ENCODE measurements at regions not wholly inside any gene's neighbourhood (a gene's known extent, or its start where the extent isn't known, plus 50 kb on each side); places are given as distances from the start of the nearest gene placed in this dataset.

GRCh38 chr2:152227969-152228592, 52.5 kb upstream of the STAM2 start:
- no peak for DNase-seq (ENCODE audit: low spot score)

GRCh38 chr2:152231446-152231845, 55.9 kb upstream of the STAM2 start:
- DNase-seq (ENCODE audit: low spot score), result no peak

- no peak for DNase-seq (ENCODE audit: low spot score)
Observed at GRCh38 chr2:152234277-152234676, 58.7 kb upstream of the STAM2 start.

- no peak for DNase-seq (ENCODE audit: low spot score)
Observed at GRCh38 chr2:152236191-152236925, 60.8 kb upstream of the STAM2 start.

- no peak for DNase-seq (ENCODE audit: low spot score)
Observed at GRCh38 chr2:152238016-152238415, 62.5 kb upstream of the STAM2 start.

GRCh38 chr2:152240559-152241231, 65.1 kb upstream of the STAM2 start:
- no peak for DNase-seq (ENCODE audit: low spot score)

- no peak for DNase-seq (ENCODE audit: low spot score)
Observed at GRCh38 chr2:152241948-152242729, 66.6 kb upstream of the STAM2 start.

GRCh38 chr2:152242787-152243472, 67.4 kb upstream of the STAM2 start:
- no peak for DNase-seq (ENCODE audit: low spot score)

GRCh38 chr2:152243761-152244640, 68.4 kb upstream of the STAM2 start:
- peak; percentile 39 for DNase-seq (ENCODE audit: low spot score)

GRCh38 chr2:152245653-152246052, 70.1 kb upstream of the STAM2 start:
- DNase-seq (ENCODE audit: low spot score), result no peak

GRCh38 chr2:152246686-152247336, 71.2 kb upstream of the STAM2 start:
- DNase-seq (ENCODE audit: low spot score), result no peak

GRCh38 chr2:152247337-152247695, 71.8 kb upstream of the STAM2 start:
- peak; percentile 17 for DNase-seq (ENCODE audit: low spot score)

GRCh38 chr2:152250421-152251100, 75.0 kb upstream of the STAM2 start:
- no peak for DNase-seq (ENCODE audit: low spot score)

GRCh38 chr2:152251211-152251610, 75.6 kb upstream of the STAM2 start:
- no peak for DNase-seq (ENCODE audit: low spot score)

GRCh38 chr2:152251811-152252210, 76.2 kb upstream of the STAM2 start:
- DNase-seq (ENCODE audit: low spot score), result no peak

- no peak for DNase-seq (ENCODE audit: low spot score)
Observed at GRCh38 chr2:152254486-152254885, 78.9 kb upstream of the STAM2 start.

- DNase-seq (ENCODE audit: low spot score), result no peak
Observed at GRCh38 chr2:152254976-152255375, 79.4 kb upstream of the STAM2 start.

- DNase-seq (ENCODE audit: low spot score), result no peak
Observed at GRCh38 chr2:152255918-152256317, 79.1 kb upstream of the FMNL2 start.

- DNase-seq (ENCODE audit: low spot score), result no peak
Observed at GRCh38 chr2:152260939-152261338, 74.0 kb upstream of the FMNL2 start.

- DNase-seq (ENCODE audit: low spot score), result no peak
Observed at GRCh38 chr2:152263911-152264310, 71.1 kb upstream of the FMNL2 start.

Measured in putamen (tissue), 1 donor.